Spleen (tissue), 11 donors: ENCODE measurements at regions not wholly inside any gene's neighbourhood (a gene's known extent, or its start where the extent isn't known, plus 50 kb on each side); places are given as distances from the start of the nearest gene placed in this dataset.

ENCODE experiments used
- DNase-seq: peaks from one replicate; pipeline ENCODE4 v3.0.0-alpha.2; 2020
- H3K27ac ChIP-seq, 8 donors: fragments of 200-600 bp; sonication (generic) in 7 of 8; 1 replicate in 4 of 8; 2 replicates in 4 of 8; pipeline versions ENCODE4 v1.5.0 to v1.8.0; 2016 to 2021; ENCODE audit warnings: inconsistent platforms in 4 of 8, mild to moderate bottlenecking in 4 of 8, moderate library complexity in 1 of 8
- H3K27me3 ChIP-seq, 7 donors: fragments of 200-600 bp; sonication (generic) in 6 of 7; replicated peaks in 1 of 7; 1 replicate in 4 of 7; 2 replicates in 3 of 7; pipeline versions ENCODE4 v1.5.0 to v1.8.0; 2016 to 2021; ENCODE audit warnings: inconsistent platforms in 3 of 7, mild to moderate bottlenecking in 1 of 7
- H3K36me3 ChIP-seq, 6 donors: fragments of 200-600 bp; sonication (generic) in 5 of 6; 1 replicate in 4 of 6; 2 replicates in 2 of 6; pipeline versions ENCODE4 v1.5.0 to v1.8.0; 2016 to 2021; ENCODE audit warnings: inconsistent platforms in 2 of 6
- H3K4me1 ChIP-seq, 6 donors: fragments of 200-600 bp; sonication (generic) in 5 of 6; 1 replicate in 3 of 6; 2 replicates in 3 of 6; pipeline versions ENCODE4 v1.5.0 to v1.8.0; 2016 to 2021; ENCODE audit warnings: inconsistent platforms in 3 of 6
- H3K4me3 ChIP-seq, 8 donors: fragments of 200-600 bp; sonication (generic) in 7 of 8; 1 replicate in 4 of 8; 2 replicates in 4 of 8; pipeline versions ENCODE4 v1.5.0 to v1.8.0; 2016 to 2021; ENCODE audit warnings: inconsistent platforms in 4 of 8, mild to moderate bottlenecking in 4 of 8, moderate library complexity in 2 of 8
- H3K9me3 ChIP-seq, 8 donors: fragments of 200-600 bp; sonication (generic) in 7 of 8; 1 replicate in 4 of 8; 2 replicates in 4 of 8; pipeline versions ENCODE4 v1.5.0 to v1.8.0; 2016 to 2021; ENCODE audit warnings: inconsistent platforms in 4 of 8
- POLR2A ChIP-seq, 3 donors: fragments of 450-650 bp; IDR thresholded peaks; one replicate each; pipeline ENCODE4 v1.5.1; 2017; ENCODE audit warnings: antibody characterized with exemption in 3 of 3, mild to moderate bottlenecking in 1 of 3
- POLR2AphosphoS5 ChIP-seq, 3 donors: sonication (generic); formaldehyde crosslinking; IDR thresholded peaks; one replicate each; pipeline ENCODE4 v1.5.1; 2017; ENCODE audit warnings: antibody characterized with exemption in 3 of 3
- WGBS, 5 donors: extraction: QIAGEN DNeasy Blood & Tissue Kit in 3 of 5; methylation state at CpG; one replicate each; pipeline versions ENCODE4 v1.1.5 to v1.1.7; 2013 to 2018; 5-methylcytosine and 5-hydroxymethylcytosine counted together
- intact Hi-C: fragments of 100-400 bp; cut with DNase I; formaldehyde crosslinking; loops from one replicate; pipeline ENCODE4 v1.15.0; 2023; ENCODE audit warnings: low total_unique reads
- TF ChIP-seq, protein P1 (sequence below), 11 experiments: fragments of 200-600 bp in 7 of 11; fragments of 450-650 bp in 4 of 11; sonication (generic) in 4 of 11; IDR thresholded peaks in 8 of 11; conservative IDR thresholded peaks in 3 of 11; 1 replicate in 7 of 11; 2 replicates in 4 of 11; pipeline versions ENCODE4 v1.4.0 to v1.8.0; 2016 to 2021; ENCODE audit warnings: antibody characterized with exemption in 11 of 11, inconsistent platforms in 4 of 11, mild to moderate bottlenecking in 1 of 11
- donor health status: healthy with polysubstance abuse.
- donor health status: DM: no; HTN: no; CAD: no; lungs with moderate emphysema.
- donor health status: DM: no; HTN: no; CAD: no.
- donor health status: Bipolar disorder and iron deficiency.
- donor health status: healthy.
- donor health status: DM: no; HTN: no; CAD: no.
- donor health status: DM: yes; HTN: yes; CAD: no.

DNA sequence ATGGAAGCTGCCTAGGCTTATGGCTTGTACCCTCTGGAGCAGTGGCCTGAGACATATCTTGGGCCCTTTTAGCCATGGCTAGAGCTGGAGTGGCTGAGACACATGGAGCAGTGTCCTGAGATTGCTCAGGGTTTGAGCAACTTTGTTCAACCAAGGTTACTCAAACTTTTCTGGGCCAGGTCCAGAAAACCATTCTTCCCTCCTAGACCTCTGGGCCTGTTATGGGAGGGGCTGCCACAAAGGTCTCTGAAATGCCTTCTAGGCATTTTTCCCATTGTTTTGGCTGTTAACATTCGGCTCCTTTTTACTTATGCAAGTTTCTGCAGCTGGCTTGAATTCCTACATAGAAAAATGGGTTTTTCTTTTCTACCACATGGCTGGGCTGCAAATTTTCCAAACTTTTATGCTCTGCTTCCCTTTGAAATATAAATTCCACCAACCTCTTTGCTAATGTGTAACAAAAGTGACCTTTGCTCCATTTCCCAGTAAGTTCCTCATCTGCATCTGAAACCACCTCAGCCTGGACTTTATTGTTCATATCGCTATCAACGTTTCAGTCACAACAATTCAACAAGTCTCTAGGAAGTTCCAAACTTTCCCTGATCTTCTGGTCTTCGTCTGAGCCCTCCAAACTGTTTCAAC lies 84.9 kb upstream of the MAP4K3 start:
- H3K4me3 ChIP-seq, result no peak overlapping the region
- no peaks in the 10 kb centered on the region for H3K27me3 ChIP-seq
- DNase-seq, result no peak
- TF ChIP-seq, protein P1, sequence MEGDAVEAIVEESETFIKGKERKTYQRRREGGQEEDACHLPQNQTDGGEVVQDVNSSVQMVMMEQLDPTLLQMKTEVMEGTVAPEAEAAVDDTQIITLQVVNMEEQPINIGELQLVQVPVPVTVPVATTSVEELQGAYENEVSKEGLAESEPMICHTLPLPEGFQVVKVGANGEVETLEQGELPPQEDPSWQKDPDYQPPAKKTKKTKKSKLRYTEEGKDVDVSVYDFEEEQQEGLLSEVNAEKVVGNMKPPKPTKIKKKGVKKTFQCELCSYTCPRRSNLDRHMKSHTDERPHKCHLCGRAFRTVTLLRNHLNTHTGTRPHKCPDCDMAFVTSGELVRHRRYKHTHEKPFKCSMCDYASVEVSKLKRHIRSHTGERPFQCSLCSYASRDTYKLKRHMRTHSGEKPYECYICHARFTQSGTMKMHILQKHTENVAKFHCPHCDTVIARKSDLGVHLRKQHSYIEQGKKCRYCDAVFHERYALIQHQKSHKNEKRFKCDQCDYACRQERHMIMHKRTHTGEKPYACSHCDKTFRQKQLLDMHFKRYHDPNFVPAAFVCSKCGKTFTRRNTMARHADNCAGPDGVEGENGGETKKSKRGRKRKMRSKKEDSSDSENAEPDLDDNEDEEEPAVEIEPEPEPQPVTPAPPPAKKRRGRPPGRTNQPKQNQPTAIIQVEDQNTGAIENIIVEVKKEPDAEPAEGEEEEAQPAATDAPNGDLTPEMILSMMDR (IDR thresholded peaks at IDR 0.05 in 8 of 11, conservative IDR thresholded peaks at IDR 0.05 in 3 of 11), result no peak
- TF ChIP-seq POLR2A (IDR thresholded peaks at IDR 0.05), result no peak
- TF ChIP-seq POLR2AphosphoS5 (IDR thresholded peaks at IDR 0.05), result no peak
- WGBS, 5 donors, result 66 to 93% (median 77%) methylated on average over 4 of the region's 4 CpGs
- H3K36me3 ChIP-seq, result no peaks in the 10 kb centered on the region
- intact Hi-C loops, result no loop called here
- H3K9me3 ChIP-seq, result peaks cover 0 to 13% (median 9%) of the 10 kb centered on the region in 8 donors
- H3K27ac ChIP-seq, result no peak overlapping the region
- peaks cover 2 to 26% (median 17%) of the 10 kb centered on the region in 6 donors for H3K4me1 ChIP-seq

DNA sequence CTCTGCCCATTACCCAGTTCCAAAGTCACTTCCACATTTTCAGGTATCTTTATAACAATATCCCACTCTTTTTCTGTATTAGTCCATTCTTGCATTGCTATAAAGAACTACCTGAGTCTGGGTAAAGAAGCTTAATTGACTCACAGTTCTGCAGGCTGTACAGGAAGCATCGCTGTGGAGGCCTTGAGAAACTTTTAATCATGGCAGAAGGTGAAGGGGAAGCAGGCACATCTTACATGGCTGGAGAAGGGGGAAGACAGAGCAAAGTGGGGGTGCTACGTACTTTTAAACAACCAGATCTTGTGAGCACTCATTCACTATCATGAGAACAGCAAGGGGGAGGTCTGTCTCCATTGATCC lies 85.4 kb upstream of the MAP4K3 start:
- intact Hi-C loops, result no loop called here
- H3K27me3 ChIP-seq, result no peaks in the 10 kb centered on the region
- H3K4me3 ChIP-seq, result no peak overlapping the region
- DNase-seq, result no peak
- H3K36me3 ChIP-seq, result no peaks in the 10 kb centered on the region
- peaks cover 0 to 13% (median 9%) of the 10 kb centered on the region in 8 donors for H3K9me3 ChIP-seq
- peaks cover 0 to 23% (median 14%) of the 10 kb centered on the region in 6 donors for H3K4me1 ChIP-seq
- no peak for TF ChIP-seq POLR2A (IDR thresholded peaks at IDR 0.05)
- TF ChIP-seq POLR2AphosphoS5 (IDR thresholded peaks at IDR 0.05), result no peak
- TF ChIP-seq, protein P1 (IDR thresholded peaks at IDR 0.05 in 8 of 11, conservative IDR thresholded peaks at IDR 0.05 in 3 of 11), result no peak
- 67 to 98% (median 91%) methylated on average over 2 of the region's 2 CpGs for WGBS, 5 donors
- H3K27ac ChIP-seq, result no peak overlapping the region

DNA sequence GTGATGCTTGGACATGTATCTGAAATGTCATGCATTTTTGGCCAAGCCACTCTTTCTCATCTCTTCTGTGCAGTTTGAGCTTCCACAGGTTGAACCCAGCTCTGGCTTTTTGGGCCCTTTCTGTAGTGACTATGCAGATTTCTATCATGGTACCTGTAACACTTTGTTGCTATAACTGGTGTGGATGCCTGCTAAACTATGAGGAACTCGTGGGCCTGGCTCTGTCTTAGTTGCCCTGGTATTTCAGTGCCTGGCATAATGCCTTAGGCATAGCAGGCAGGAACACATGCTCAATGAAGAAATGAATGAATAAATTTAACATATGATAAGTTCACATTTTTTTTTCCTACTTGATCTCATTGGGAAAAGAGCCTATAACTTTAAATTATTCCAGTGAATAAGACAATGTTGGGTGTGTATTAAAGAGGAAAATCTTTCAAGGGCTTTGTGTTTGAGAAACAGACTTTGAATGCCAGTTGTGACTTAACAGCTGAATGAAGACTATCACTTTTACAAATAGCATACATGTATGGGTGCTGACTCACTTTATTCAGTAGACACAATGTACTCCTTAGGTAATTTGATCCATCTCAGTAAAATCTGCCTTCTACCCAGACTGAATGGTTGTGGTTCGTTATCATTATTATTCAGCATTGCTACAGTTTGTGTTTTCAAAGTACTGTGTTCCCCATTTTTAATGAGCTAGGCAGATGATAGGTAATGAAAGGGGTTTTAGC lies 86.4 kb upstream of the MAP4K3 start:
- peaks cover 0 to 13% (median 9%) of the 10 kb centered on the region in 8 donors for H3K9me3 ChIP-seq
- TF ChIP-seq POLR2A (IDR thresholded peaks at IDR 0.05) (no peak), POLR2AphosphoS5 (IDR thresholded peaks at IDR 0.05) (no peak)
- TF ChIP-seq, protein P1 (IDR thresholded peaks at IDR 0.05 in 8 of 11, conservative IDR thresholded peaks at IDR 0.05 in 3 of 11), result no peak
- no peaks in the 10 kb centered on the region for H3K36me3 ChIP-seq
- WGBS, 5 donors, result 75 to 92% (median 86%) methylated on average over 2 of the region's 2 CpGs
- H3K27me3 ChIP-seq, result no peaks in the 10 kb centered on the region
- intact Hi-C loops, result no loop called here
- H3K27ac ChIP-seq, result peak overlapping the region in 1 of 8 donors; percentile 17
- no peak for DNase-seq
- H3K4me3 ChIP-seq, result no peak overlapping the region
- H3K4me1 ChIP-seq, result peaks cover 0 to 26% (median 14%) of the 10 kb centered on the region in 6 donors

DNA sequence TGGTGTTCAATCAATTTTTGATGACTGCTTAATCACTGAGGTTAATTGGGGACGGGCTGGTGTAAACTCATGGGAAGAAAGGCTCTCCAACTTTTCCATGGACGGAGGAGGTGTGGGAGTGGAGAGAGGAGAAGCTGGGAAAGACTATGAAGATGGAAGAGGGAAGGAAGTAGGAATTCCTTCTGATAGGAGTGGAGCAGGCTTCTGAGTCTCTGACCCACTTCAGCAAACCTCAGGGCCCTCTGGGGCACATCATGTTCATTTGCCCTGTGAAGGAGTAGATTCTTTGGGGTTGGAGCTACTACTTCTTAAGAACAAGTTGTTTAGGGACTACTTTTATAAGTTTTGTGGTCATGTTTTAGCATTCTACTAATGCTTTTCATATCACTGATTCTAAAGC lies 87.0 kb upstream of the MAP4K3 start:
- Histone ChIP-seq H3K27ac (peak overlapping the region in 1 of 8 donors; percentile 17), H3K36me3 (no peaks in the 10 kb centered on the region), H3K27me3 (no peaks in the 10 kb centered on the region), H3K9me3 (peaks cover 0 to 13% (median 9%) of the 10 kb centered on the region in 8 donors), H3K4me1 (peaks cover 0 to 26% (median 14%) of the 10 kb centered on the region in 6 donors), H3K4me3 (no peak overlapping the region)
- 79 to 87% (median 82%) methylated on average over 2 of the region's 2 CpGs for WGBS, 5 donors
- intact Hi-C loops, result no loop called here
- TF ChIP-seq, protein P1 (IDR thresholded peaks at IDR 0.05 in 8 of 11, conservative IDR thresholded peaks at IDR 0.05 in 3 of 11), result no peak
- no peak for TF ChIP-seq POLR2A (IDR thresholded peaks at IDR 0.05)
- no peak for TF ChIP-seq POLR2AphosphoS5 (IDR thresholded peaks at IDR 0.05)
- no peak for DNase-seq
